Type B pancreatic cell (in vitro differentiated cells): ENCODE measurements at regions not wholly inside any gene's neighbourhood (a gene's known extent, or its start where the extent isn't known, plus 50 kb on each side); places are given as distances from the start of the nearest gene placed in this dataset.

ENCODE experiments used
- DNase-seq: peaks from one replicate; pipeline ENCODE4 v3.0.0; 2021; ENCODE audit warnings: mixed read lengths; ENCODE audit not compliant: unreplicated experiment; ENCODE audit errors: extremely low spot score
- H3K27ac Mint-ChIP-seq: 2 replicates; pipeline ENCODE4 v1.8.0; 2021; ENCODE audit warnings: mild to moderate bottlenecking, mixed read lengths
- H3K27me3 Mint-ChIP-seq: 2 replicates; pipeline ENCODE4 v1.8.0; 2021; ENCODE audit warnings: mixed read lengths
- H3K36me3 Mint-ChIP-seq: 2 replicates; pipeline ENCODE4 v1.8.0; 2021; ENCODE audit warnings: mixed read lengths
- H3K4me1 Mint-ChIP-seq: one replicate; pipeline ENCODE4 v1.8.0; 2021; ENCODE audit warnings: mixed read lengths; ENCODE audit not compliant: unreplicated experiment
- H3K4me3 Mint-ChIP-seq: 2 replicates; pipeline ENCODE4 v1.8.0; 2021; ENCODE audit warnings: mild to moderate bottlenecking, mixed read lengths
- H3K9me3 Mint-ChIP-seq: 2 replicates; pipeline ENCODE4 v1.8.0; 2021; ENCODE audit warnings: mixed read lengths
- TF ChIP-seq, protein P1 (sequence below): fragments of 200-600 bp; sonication (generic); conservative IDR thresholded peaks from 2 replicates; pipeline ENCODE4 v1.5.0; 2021; ENCODE audit warnings: antibody characterized with exemption, mild to moderate bottlenecking

DNA sequence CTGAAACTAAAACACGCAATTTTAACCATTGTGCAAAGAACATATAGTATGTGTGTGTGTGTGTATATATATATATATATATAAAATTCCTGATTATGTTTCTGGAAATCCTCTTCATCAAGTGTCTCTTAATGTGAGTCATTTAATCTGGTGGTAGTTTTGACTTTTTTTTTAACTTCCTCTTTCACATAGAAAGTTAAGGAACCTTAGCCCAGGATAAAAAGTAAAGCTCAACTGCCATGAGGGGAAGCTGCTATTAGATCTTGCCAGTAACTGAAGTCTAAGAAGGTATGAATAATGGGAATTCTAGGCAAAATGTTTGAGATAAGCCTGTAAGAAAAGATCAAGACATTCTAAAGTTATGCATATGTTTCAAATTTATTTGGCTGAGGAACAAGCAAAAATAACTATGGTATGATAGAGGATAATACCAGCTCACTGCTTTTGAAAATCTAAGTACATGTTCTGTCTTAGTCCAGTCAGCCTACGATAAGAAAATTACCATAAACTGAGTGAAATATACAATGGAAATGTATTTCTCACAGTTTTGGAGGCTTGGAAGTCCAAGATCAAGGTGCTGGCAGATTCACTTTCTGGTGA is 757.0 kb downstream of the TRAM1L1 start:
- no peak overlapping the region for H3K4me3 Mint-ChIP-seq
- no peak for DNase-seq
- no peaks in the 10 kb centered on the region for H3K9me3 Mint-ChIP-seq
- H3K27ac Mint-ChIP-seq = no peak overlapping the region
- TF ChIP-seq, protein P1, sequence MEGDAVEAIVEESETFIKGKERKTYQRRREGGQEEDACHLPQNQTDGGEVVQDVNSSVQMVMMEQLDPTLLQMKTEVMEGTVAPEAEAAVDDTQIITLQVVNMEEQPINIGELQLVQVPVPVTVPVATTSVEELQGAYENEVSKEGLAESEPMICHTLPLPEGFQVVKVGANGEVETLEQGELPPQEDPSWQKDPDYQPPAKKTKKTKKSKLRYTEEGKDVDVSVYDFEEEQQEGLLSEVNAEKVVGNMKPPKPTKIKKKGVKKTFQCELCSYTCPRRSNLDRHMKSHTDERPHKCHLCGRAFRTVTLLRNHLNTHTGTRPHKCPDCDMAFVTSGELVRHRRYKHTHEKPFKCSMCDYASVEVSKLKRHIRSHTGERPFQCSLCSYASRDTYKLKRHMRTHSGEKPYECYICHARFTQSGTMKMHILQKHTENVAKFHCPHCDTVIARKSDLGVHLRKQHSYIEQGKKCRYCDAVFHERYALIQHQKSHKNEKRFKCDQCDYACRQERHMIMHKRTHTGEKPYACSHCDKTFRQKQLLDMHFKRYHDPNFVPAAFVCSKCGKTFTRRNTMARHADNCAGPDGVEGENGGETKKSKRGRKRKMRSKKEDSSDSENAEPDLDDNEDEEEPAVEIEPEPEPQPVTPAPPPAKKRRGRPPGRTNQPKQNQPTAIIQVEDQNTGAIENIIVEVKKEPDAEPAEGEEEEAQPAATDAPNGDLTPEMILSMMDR = no peak
- H3K27me3 Mint-ChIP-seq = no peaks in the 10 kb centered on the region
- H3K4me1 Mint-ChIP-seq = no peaks in the 10 kb centered on the region
- H3K36me3 Mint-ChIP-seq = no peaks in the 10 kb centered on the region

DNA sequence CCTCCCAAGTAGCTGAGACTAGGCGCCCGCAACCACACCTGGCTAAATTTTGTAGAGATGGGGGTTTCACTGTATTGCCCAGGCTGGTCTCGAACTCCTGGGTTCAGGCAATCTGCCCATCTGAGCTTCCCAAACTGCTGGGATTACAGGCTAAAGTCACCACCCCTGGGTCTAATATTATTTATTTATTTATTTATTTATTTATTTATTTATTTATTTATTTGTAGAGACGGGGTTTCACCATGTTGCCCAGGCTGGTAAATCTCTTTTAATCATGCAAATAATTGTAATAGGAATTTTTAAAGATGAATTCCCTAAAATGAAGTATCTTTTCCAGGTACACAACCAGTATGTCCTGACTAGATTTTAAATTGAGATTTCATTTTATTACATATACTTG is 761.8 kb downstream of the TRAM1L1 start:
- no peak for DNase-seq
- H3K4me3 Mint-ChIP-seq = no peak overlapping the region
- no peaks in the 10 kb centered on the region for H3K4me1 Mint-ChIP-seq
- no peaks in the 10 kb centered on the region for H3K27me3 Mint-ChIP-seq
- H3K27ac Mint-ChIP-seq = no peak overlapping the region
- TF ChIP-seq, protein P1 = no peak
- H3K9me3 Mint-ChIP-seq = no peaks in the 10 kb centered on the region
- H3K36me3 Mint-ChIP-seq = no peaks in the 10 kb centered on the region

DNA sequence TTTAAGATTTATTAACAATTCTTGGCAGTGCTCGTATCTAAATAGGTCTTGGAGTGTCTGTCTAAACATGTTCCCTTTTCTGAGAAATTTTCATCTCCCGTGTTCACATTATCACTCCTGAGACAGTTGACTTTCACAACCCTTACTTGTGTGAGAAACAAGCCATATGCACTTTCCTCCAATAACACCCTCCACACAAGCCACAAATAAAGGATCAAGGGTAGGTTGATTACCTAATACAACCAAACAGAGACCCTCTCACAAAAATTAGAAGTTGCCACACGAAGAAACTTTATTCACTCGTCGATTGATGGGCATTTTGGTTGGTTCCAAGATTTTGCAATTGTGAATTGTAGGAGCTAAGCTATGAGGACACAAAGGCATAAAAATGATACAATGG is 763.9 kb downstream of the TRAM1L1 start:
- no peak for DNase-seq
- H3K9me3 Mint-ChIP-seq = no peaks in the 10 kb centered on the region
- H3K36me3 Mint-ChIP-seq = no peaks in the 10 kb centered on the region
- no peak overlapping the region for H3K27ac Mint-ChIP-seq
- H3K4me1 Mint-ChIP-seq = no peaks in the 10 kb centered on the region
- TF ChIP-seq, protein P1 = no peak
- no peak overlapping the region for H3K4me3 Mint-ChIP-seq
- no peaks in the 10 kb centered on the region for H3K27me3 Mint-ChIP-seq

DNA sequence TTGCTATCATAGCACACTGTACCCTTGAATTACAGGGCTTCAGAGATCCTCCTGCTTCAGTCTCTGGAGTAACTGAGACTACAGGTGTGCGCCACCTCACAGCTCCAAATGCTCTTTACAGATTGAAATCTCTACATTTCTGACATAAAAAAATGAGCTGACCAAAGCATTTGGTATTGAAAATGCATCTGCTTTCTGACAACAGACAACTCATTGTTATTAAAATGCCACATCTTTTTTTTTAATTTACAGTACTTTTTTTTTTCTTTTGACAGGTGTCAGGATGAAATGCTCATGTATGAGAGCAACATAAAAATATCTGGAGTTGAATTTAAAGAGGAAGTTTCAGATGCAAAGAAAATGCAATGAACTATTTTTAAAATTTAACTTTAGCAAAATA is 764.5 kb downstream of the TRAM1L1 start:
- Mint-ChIP-seq H3K27me3 (no peaks in the 10 kb centered on the region), H3K36me3 (no peaks in the 10 kb centered on the region), H3K4me3 (no peak overlapping the region), H3K4me1 (no peaks in the 10 kb centered on the region), H3K27ac (no peak overlapping the region), H3K9me3 (no peaks in the 10 kb centered on the region)
- DNase-seq = no peak
- TF ChIP-seq, protein P1 = no peak

DNA sequence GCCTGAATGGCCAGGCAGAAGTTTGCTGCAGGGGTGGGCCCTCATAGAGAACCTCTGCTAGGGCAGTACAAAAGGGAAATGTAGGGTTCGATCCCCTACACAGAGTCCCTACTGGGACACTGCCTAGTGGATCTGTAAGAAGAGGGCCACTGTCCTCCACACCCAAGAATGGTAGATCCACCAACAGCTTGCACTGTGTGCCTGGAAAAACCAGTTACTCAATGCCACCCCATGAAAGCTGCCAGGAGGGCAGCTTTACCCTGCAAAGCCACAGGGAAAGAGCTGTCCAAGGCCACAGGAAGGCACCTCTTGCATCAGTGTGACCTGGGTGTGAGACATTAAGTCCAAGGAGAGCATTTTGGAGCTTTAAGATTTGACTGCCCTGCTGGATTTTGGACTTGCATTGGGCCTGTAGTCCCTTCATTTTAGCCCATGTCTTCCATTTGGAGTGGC is 781.6 kb downstream of the TRAM1L1 start:
- Mint-ChIP-seq H3K4me1 (no peaks in the 10 kb centered on the region), H3K4me3 (no peak overlapping the region), H3K27ac (no peak overlapping the region), H3K9me3 (no peaks in the 10 kb centered on the region), H3K36me3 (no peaks in the 10 kb centered on the region), H3K27me3 (no peaks in the 10 kb centered on the region)
- TF ChIP-seq, protein P1 = no peak
- no peak for DNase-seq
